ENCODE measurements at regions not wholly inside any gene's neighbourhood (a gene's known extent, or its start where the extent isn't known, plus 50 kb on each side); places are given as distances from the start of the nearest gene placed in this dataset.

- 70% methylated on average over 17 of the region's 17 CpGs for WGBS
- Histone ChIP-seq H3K4me3 (no peak overlapping the region), H3K36me3 (no peaks in the 10 kb centered on the region), H3K27ac (replicated peaks in 1 of 4) (no peak overlapping the region), H3K9me3 (no peaks in the 10 kb centered on the region), H3K4me1 (no peaks in the 10 kb centered on the region), H3K27me3 (peaks cover 0 to 20% (median 0%) of the 10 kb centered on the region in 4 donors)
- no peak for DNase-seq (ENCODE audit: extremely low spot score)
- TF ChIP-seq POLR2AphosphoS5 (IDR thresholded peaks at IDR 0.05) (no peak), EP300 (IDR thresholded peaks at IDR 0.05) (no peak), CTCF (IDR thresholded peaks at IDR 0.05) (no peak), POLR2A (IDR thresholded peaks at IDR 0.05; ENCODE audit: low read depth) (no peak)
- intact Hi-C loops (cut with DNase I) = no loop called here
Observed at GRCh38 chr11:133719532-133720235, 125.6 kb downstream of the SPATA19 start.

- no peaks in the 10 kb centered on the region for H3K36me3 ChIP-seq
- DNase-seq (ENCODE audit: extremely low spot score) = no peak
- TF ChIP-seq POLR2A (IDR thresholded peaks at IDR 0.05; ENCODE audit: low read depth) (no peak), EP300 (IDR thresholded peaks at IDR 0.05) (no peak), CTCF (IDR thresholded peaks at IDR 0.05) (no peak), POLR2AphosphoS5 (IDR thresholded peaks at IDR 0.05) (no peak)
- H3K27me3 ChIP-seq = peaks cover 0 to 29% (median 0%) of the 10 kb centered on the region in 4 donors
- H3K4me3 ChIP-seq = no peak overlapping the region
- no peaks in the 10 kb centered on the region for H3K9me3 ChIP-seq
- intact Hi-C loops (cut with DNase I) = no loop called here
- H3K27ac ChIP-seq (replicated peaks in 1 of 4) = no peak overlapping the region
- H3K4me1 ChIP-seq = no peaks in the 10 kb centered on the region
- 86% methylated on average over 5 of the region's 5 CpGs for WGBS
Observed at GRCh38 chr11:133718831-133719230, 126.5 kb downstream of the SPATA19 start.

- Histone ChIP-seq H3K4me3 (no peak overlapping the region), H3K36me3 (no peaks in the 10 kb centered on the region), H3K27me3 (peaks cover 0 to 29% (median 0%) of the 10 kb centered on the region in 4 donors), H3K9me3 (no peaks in the 10 kb centered on the region), H3K4me1 (no peaks in the 10 kb centered on the region), H3K27ac (replicated peaks in 1 of 4) (no peak overlapping the region)
- TF ChIP-seq POLR2A (IDR thresholded peaks at IDR 0.05; ENCODE audit: low read depth) (no peak), EP300 (IDR thresholded peaks at IDR 0.05) (no peak), CTCF (IDR thresholded peaks at IDR 0.05) (no peak), POLR2AphosphoS5 (IDR thresholded peaks at IDR 0.05) (no peak)
- DNase-seq (ENCODE audit: extremely low spot score) = no peak
- intact Hi-C loops (cut with DNase I) = no loop called here
- WGBS = 75% methylated on average over 7 of the region's 7 CpGs
Observed at GRCh38 chr11:133718238-133718637, 127.1 kb downstream of the SPATA19 start.

- no peak for DNase-seq (ENCODE audit: extremely low spot score)
- 84% methylated on average over 7 of the region's 7 CpGs for WGBS
- H3K36me3 ChIP-seq = no peaks in the 10 kb centered on the region
- intact Hi-C loops (cut with DNase I) = no loop called here
- H3K4me3 ChIP-seq = no peak overlapping the region
- TF ChIP-seq POLR2AphosphoS5 (IDR thresholded peaks at IDR 0.05) = no peak
- TF ChIP-seq CTCF (IDR thresholded peaks at IDR 0.05) = no peak
- no peak for TF ChIP-seq POLR2A (IDR thresholded peaks at IDR 0.05; ENCODE audit: low read depth)
- TF ChIP-seq EP300 (IDR thresholded peaks at IDR 0.05) = no peak
- no peaks in the 10 kb centered on the region for H3K4me1 ChIP-seq
- H3K27ac ChIP-seq (replicated peaks in 1 of 4) = no peak overlapping the region
- peaks cover 0 to 29% (median 0%) of the 10 kb centered on the region in 4 donors for H3K27me3 ChIP-seq
- H3K9me3 ChIP-seq = no peaks in the 10 kb centered on the region
Observed at GRCh38 chr11:133716602-133717001, 128.7 kb downstream of the SPATA19 start.

- peaks cover 0 to 29% (median 0%) of the 10 kb centered on the region in 4 donors for H3K27me3 ChIP-seq
- no peak for TF ChIP-seq CTCF (IDR thresholded peaks at IDR 0.05)
- TF ChIP-seq POLR2A (IDR thresholded peaks at IDR 0.05; ENCODE audit: low read depth) = no peak
- no peak for TF ChIP-seq POLR2AphosphoS5 (IDR thresholded peaks at IDR 0.05)
- TF ChIP-seq EP300 (IDR thresholded peaks at IDR 0.05) = no peak
- no peak for DNase-seq (ENCODE audit: extremely low spot score)
- H3K27ac ChIP-seq (replicated peaks in 1 of 4) = no peak overlapping the region
- no peak overlapping the region for H3K4me3 ChIP-seq
- WGBS = 84% methylated on average over 7 of the region's 7 CpGs
- H3K9me3 ChIP-seq = no peaks in the 10 kb centered on the region
- H3K4me1 ChIP-seq = peaks cover 0 to 4% (median 0%) of the 10 kb centered on the region in 4 donors
- H3K36me3 ChIP-seq = no peaks in the 10 kb centered on the region
- intact Hi-C loops (cut with DNase I) = no loop called here
Observed at GRCh38 chr11:133715602-133716001, 129.7 kb downstream of the SPATA19 start.

Measured in esophagus muscularis mucosa (tissue), 4 donors.